ENCODE measurements at regions not wholly inside any gene's neighbourhood (a gene's known extent, or its start where the extent isn't known, plus 50 kb on each side); places are given as distances from the start of the nearest gene placed in this dataset.

DNA sequence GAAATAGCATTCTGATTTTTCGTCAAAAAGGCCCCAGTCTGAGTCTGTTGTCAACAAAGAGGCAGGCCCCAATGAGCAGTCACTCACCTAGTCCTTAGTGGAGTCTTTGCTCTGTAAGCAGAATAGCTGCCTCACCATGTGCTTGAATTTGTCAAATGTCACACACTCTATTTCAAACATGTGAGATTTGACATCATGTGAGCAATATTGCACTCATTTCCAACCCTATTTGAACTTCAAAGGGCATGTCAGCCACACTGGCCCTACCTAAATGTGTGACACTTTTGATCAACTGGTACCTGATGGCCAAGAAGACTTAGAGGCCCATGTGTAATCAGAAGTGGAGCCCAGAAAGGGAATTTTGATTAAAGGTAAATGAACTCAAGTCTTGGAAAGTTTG, 59.4 kb upstream of the PLAC1 start (continued):
- TF ChIP-seq RFX5 (IDR thresholded peaks at IDR 0.05; ENCODE audit: low read length) = no peak

DNA sequence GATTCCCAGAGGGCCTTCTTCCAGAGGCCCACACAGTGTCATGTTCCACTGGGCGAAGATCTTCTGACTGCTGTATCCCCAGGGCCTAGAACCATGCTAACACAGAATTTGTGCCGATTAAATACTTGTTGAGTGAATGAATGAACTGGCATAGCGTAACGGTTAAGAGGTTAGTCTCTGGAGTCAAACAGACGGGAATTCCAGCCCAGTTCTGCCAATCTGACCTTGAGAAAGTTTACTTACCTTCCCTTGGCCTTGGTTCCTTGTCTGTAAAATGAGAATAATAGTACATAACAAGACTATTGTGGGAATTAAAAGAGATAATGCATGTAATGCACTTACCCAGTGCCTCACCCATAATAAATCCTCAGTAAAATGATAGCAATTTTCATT, 58.3 kb upstream of the PLAC1 start:
- no peaks in the 10 kb centered on the region for H3K27me3 ChIP-seq (ENCODE audit: insufficient read depth)
- no peaks in the 10 kb centered on the region for H3K36me3 ChIP-seq (replicated peaks in 1 of 2; ENCODE audit: control insufficient read depth in 1 of 2, insufficient read depth in 2 of 2, low read length in 1 of 2)
- no peak overlapping the region for H3K9ac ChIP-seq
- 85% methylated on average over 5 of the region's 5 CpGs for WGBS (ENCODE audit: low lambda C conversion rate)
- no peaks in the 10 kb centered on the region for H3K9me3 ChIP-seq
- no peak for DNase-seq
- ChIA-PET POLR2A (no interaction called here), CTCF (no interaction called here)
- no peak overlapping the region for H2AFZ ChIP-seq (ENCODE audit: low read depth)
- H4K20me1 ChIP-seq (ENCODE audit: insufficient read depth) = no peaks in the 10 kb centered on the region
- peaks cover 14% of the 10 kb centered on the region for H3F3A ChIP-seq (replicated peaks; ENCODE audit: insufficient read depth)
- no peaks in the 10 kb centered on the region for H3K79me2 ChIP-seq (ENCODE audit: insufficient read depth)
- no peak overlapping the region for H3K27ac ChIP-seq (ENCODE audit: low read depth in 2 of 2, low read length in 1 of 2)
- TF ChIP-seq ZBTB33 (IDR thresholded peaks at IDR 0.05; ENCODE audit: borderline replicate concordance, low read depth) (no peak), TAF1 (IDR thresholded peaks at IDR 0.05; ENCODE audit: borderline replicate concordance, low read depth, low read length) (no peak), SMC3 (IDR thresholded peaks at IDR 0.05; ENCODE audit: low read depth, low read length) (no peak)
- no peaks in the 10 kb centered on the region for H3K9me2 ChIP-seq
- peaks cover 0 to 11% of the 10 kb centered on the region in 2 experiments for H3K4me1 ChIP-seq (ENCODE audit: control insufficient read depth in 1 of 2, insufficient read depth in 2 of 2, low read depth in 1 of 2, low read length in 1 of 2)
- no peak overlapping the region for H3K4me3 ChIP-seq (ENCODE audit: low read depth in 2 of 2, low read length in 1 of 2)
- H3K4me2 ChIP-seq = no peak overlapping the region

GRCh38 chrX:134715930-134716619, 57.8 kb upstream of the PLAC1 start:
- Histone ChIP-seq H2AFZ (ENCODE audit: low read depth) (no peak overlapping the region), H3K9me3 (no peaks in the 10 kb centered on the region), H3K27me3 (ENCODE audit: insufficient read depth) (no peaks in the 10 kb centered on the region), H3K9me2 (no peaks in the 10 kb centered on the region), H3K27ac (ENCODE audit: low read depth in 2 of 2, low read length in 1 of 2) (no peak overlapping the region), H3F3A (replicated peaks; ENCODE audit: insufficient read depth) (peaks cover 14% of the 10 kb centered on the region), H3K79me2 (ENCODE audit: insufficient read depth) (no peaks in the 10 kb centered on the region), H4K20me1 (ENCODE audit: insufficient read depth) (no peaks in the 10 kb centered on the region), H3K36me3 (replicated peaks in 1 of 2; ENCODE audit: control insufficient read depth in 1 of 2, insufficient read depth in 2 of 2, low read length in 1 of 2) (no peaks in the 10 kb centered on the region), H3K4me2 (no peak overlapping the region), H3K4me3 (ENCODE audit: low read depth in 2 of 2, low read length in 1 of 2) (no peak overlapping the region), H3K4me1 (ENCODE audit: control insufficient read depth in 1 of 2, insufficient read depth in 2 of 2, low read depth in 1 of 2, low read length in 1 of 2) (peaks cover 0 to 11% of the 10 kb centered on the region in 2 experiments), H3K9ac (no peak overlapping the region)
- no peak for DNase-seq
- CTCF ChIA-PET = no interaction called here
- no peak for TF ChIP-seq POLR2AphosphoS5 (IDR thresholded peaks at IDR 0.05; ENCODE audit: low read depth, low read length)
- no peak for TF ChIP-seq SMC3 (IDR thresholded peaks at IDR 0.05; ENCODE audit: low read depth, low read length)
- no peak for TF ChIP-seq JUND (IDR thresholded peaks at IDR 0.05)
- no peak for TF ChIP-seq NRF1 (IDR thresholded peaks at IDR 0.05; ENCODE audit: low read depth, low read length)
- no peak for TF ChIP-seq TEAD4 (IDR thresholded peaks at IDR 0.05; ENCODE audit: borderline replicate concordance, insufficient read depth)
- no peak for TF ChIP-seq GABPA (IDR thresholded peaks at IDR 0.05; ENCODE audit: low read depth)
- TF ChIP-seq RCOR1 (IDR thresholded peaks at IDR 0.05; ENCODE audit: low read length) = no peak
- no peak for TF ChIP-seq CHD2 (IDR thresholded peaks at IDR 0.05; ENCODE audit: low read length, partially characterized antibody)
- TF ChIP-seq TAF1 (IDR thresholded peaks at IDR 0.05; ENCODE audit: borderline replicate concordance, low read depth, low read length) = no peak
- TF ChIP-seq MEF2A (IDR thresholded peaks at IDR 0.05; ENCODE audit: borderline replicate concordance, low read depth) = no peak
- TF ChIP-seq GATA2 (CRISPR knock-in tag; IDR thresholded peaks at IDR 0.05) = no peak
- TF ChIP-seq ELF1 (IDR thresholded peaks at IDR 0.05) = no peak
- TF ChIP-seq, protein P1, sequence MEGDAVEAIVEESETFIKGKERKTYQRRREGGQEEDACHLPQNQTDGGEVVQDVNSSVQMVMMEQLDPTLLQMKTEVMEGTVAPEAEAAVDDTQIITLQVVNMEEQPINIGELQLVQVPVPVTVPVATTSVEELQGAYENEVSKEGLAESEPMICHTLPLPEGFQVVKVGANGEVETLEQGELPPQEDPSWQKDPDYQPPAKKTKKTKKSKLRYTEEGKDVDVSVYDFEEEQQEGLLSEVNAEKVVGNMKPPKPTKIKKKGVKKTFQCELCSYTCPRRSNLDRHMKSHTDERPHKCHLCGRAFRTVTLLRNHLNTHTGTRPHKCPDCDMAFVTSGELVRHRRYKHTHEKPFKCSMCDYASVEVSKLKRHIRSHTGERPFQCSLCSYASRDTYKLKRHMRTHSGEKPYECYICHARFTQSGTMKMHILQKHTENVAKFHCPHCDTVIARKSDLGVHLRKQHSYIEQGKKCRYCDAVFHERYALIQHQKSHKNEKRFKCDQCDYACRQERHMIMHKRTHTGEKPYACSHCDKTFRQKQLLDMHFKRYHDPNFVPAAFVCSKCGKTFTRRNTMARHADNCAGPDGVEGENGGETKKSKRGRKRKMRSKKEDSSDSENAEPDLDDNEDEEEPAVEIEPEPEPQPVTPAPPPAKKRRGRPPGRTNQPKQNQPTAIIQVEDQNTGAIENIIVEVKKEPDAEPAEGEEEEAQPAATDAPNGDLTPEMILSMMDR (IDR thresholded peaks at IDR 0.05) = no peak
- TF ChIP-seq MXI1 (IDR thresholded peaks at IDR 0.05; ENCODE audit: low read depth, low read length) = no peak
- no peak for TF ChIP-seq MAX (IDR thresholded peaks at IDR 0.05; ENCODE audit: low read depth)
- no peak for TF ChIP-seq EP300 (IDR thresholded peaks at IDR 0.05; ENCODE audit: borderline replicate concordance in 1 of 2, low read depth in 1 of 2, low read length in 1 of 2)
- TF ChIP-seq, protein P2, sequence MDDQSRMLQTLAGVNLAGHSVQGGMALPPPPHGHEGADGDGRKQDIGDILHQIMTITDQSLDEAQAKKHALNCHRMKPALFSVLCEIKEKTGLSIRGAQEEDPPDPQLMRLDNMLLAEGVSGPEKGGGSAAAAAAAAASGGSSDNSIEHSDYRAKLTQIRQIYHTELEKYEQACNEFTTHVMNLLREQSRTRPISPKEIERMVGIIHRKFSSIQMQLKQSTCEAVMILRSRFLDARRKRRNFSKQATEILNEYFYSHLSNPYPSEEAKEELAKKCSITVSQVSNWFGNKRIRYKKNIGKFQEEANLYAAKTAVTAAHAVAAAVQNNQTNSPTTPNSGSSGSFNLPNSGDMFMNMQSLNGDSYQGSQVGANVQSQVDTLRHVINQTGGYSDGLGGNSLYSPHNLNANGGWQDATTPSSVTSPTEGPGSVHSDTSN (IDR thresholded peaks at IDR 0.05) = no peak
- no peak for TF ChIP-seq USF2 (IDR thresholded peaks at IDR 0.05; ENCODE audit: borderline replicate concordance, low read depth, low read length)
- no peak for TF ChIP-seq RFX5 (IDR thresholded peaks at IDR 0.05; ENCODE audit: low read length)
- 82% methylated on average over 5 of the region's 5 CpGs for WGBS (ENCODE audit: low lambda C conversion rate)
- POLR2A ChIA-PET = no interaction called here

All from SK-N-SH (cell line).